ENCODE measurements at regions not wholly inside any gene's neighbourhood (a gene's known extent, or its start where the extent isn't known, plus 50 kb on each side); places are given as distances from the start of the nearest gene placed in this dataset.

DNA sequence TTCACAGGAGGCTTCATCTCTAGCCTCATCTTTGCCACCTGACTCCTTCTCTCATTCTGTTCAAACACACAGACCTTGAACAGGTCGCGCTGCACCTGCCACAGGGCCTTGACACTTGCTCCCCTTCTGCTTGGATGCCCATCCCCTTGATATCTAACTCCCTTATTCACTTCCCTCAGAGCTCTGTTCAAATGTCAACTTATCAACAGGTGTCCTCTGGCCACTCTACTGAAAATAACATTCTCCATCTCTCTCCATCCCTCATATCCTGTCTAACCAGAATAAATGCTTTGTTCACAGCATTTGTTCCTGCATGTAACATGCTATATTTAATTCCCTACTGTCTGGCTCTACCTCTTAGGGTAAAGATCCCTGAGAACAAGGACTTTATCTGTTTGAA, 67.2 kb upstream of the DRD2 start:
- TF ChIP-seq, protein P1, sequence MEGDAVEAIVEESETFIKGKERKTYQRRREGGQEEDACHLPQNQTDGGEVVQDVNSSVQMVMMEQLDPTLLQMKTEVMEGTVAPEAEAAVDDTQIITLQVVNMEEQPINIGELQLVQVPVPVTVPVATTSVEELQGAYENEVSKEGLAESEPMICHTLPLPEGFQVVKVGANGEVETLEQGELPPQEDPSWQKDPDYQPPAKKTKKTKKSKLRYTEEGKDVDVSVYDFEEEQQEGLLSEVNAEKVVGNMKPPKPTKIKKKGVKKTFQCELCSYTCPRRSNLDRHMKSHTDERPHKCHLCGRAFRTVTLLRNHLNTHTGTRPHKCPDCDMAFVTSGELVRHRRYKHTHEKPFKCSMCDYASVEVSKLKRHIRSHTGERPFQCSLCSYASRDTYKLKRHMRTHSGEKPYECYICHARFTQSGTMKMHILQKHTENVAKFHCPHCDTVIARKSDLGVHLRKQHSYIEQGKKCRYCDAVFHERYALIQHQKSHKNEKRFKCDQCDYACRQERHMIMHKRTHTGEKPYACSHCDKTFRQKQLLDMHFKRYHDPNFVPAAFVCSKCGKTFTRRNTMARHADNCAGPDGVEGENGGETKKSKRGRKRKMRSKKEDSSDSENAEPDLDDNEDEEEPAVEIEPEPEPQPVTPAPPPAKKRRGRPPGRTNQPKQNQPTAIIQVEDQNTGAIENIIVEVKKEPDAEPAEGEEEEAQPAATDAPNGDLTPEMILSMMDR (IDR thresholded peaks at IDR 0.05): no peak
- no peak for TF ChIP-seq POLR2A (IDR thresholded peaks at IDR 0.05)
